GM21447 (cell line): ENCODE measurements at regions not wholly inside any gene's neighbourhood (a gene's known extent, or its start where the extent isn't known, plus 50 kb on each side); places are given as distances from the start of the nearest gene placed in this dataset.
A peak's percentile ranks its signal among the peaks of the same experiment; 100 is the strongest.
"Not testable (repeated sequence)": the region's sequence is repeated elsewhere in the genome, so short reads cannot be mapped to it uniquely, and the experiment has no call there.

ENCODE experiments used
- ATAC-seq: cut with Tn5 transposase; IDR thresholded peaks from one replicate; pipeline ENCODE4 v1.9.1; 2021; ENCODE audit not compliant: unreplicated experiment

GRCh38 chr12:80045594-80045993 lies 53.7 kb upstream of the OTOGL start:
- no peak for ATAC-seq

DNA sequence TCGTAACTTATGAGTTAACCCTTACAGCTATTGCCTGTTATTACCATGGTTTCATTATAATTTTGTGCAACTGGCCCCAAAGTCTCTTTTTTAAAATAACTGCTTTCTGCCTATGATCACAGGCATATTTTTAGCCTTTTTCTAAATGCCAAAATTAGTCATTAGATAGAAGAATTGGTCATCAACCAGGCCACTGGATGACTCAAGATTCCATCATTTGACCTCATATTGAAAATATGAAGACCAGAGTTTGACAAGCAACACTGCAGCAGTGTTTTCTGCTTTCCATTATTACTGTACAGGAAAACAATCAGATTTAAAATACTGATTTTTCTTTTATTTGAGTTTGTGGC lies 54.7 kb upstream of the OTOGL start:
- no peak for ATAC-seq

GRCh38 chr12:80041692-80042091 lies 57.6 kb upstream of the OTOGL start:
- no peak for ATAC-seq

GRCh38 chr12:80041071-80041470 lies 58.3 kb upstream of the OTOGL start:
- ATAC-seq, result no peak

DNA sequence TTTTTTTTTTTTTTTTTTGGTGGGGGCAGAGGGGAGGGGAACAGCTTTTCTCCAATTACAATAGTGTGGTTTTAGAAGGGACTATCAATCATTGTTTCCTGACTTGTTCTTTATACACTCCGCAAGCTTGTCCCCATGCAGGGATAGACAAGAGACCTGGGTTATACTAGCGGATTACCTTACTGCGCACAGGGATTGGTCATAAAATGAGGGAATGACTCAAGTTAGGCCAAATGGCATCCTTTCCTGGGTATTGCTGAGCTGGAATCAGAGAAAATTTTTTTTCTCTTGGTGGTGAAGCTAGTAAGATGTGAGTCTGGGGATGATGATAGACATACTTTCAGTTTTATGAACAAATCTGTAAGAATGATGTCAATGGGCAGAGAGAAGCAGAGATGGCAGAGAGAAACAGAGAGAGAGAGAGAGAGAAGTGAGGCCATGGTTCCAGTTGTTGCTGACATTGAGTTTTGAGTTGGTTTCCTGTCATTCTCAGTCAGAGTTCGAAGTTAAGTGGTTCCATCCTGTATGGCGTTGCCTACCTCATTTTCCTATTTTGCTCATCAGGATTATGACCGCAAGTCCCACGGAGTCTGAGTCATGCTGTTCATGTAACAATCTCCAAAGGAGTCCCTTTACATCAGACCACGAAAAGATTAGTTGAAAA lies 59.1 kb upstream of the OTOGL start:
- ATAC-seq, result no peak

- ATAC-seq, result no peak
Observed at GRCh38 chr12:80038062-80038560, 61.2 kb upstream of the OTOGL start.

GRCh38 chr12:80033448-80033847 lies 65.9 kb upstream of the OTOGL start:
- no peak for ATAC-seq

DNA sequence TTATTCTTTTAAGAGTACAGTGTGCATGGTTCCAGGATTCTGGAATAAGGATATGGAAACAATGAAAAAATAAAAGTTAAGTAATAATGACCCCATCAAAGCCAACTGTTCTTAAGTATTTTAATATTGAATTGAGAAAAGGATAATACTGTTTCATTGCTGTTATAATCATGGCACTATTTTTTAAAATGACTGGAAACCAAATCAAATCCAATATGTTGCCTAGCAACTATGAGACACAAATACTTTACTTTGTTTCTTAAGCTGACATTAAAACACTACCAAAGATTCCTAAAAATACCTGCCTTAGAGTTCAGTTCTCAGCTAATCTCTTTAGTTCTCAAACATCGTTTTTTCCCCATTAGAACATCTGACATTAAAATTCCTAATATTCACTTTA lies 66.4 kb upstream of the OTOGL start:
- ATAC-seq, result no peak

DNA sequence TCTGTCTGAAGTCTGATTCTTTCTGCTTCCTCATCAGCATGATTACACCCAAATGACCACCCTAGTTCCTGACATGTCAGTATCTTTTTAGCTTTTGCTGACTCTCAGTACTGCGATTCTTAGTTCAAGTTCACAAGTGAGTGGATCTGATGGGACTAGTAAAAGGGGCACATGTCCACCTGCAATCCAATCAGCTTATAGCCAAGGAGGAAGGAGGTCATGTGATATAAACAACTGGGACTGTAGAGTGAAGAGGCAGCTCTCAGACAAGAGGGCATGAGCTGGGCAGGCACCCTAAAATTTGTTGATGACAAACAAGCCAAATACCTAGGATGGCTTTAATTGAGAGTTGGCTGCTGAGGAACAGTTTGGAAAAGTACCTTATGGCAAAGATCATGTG lies 68.1 kb upstream of the OTOGL start:
- no peak for ATAC-seq

GRCh38 chr12:80025638-80026037 lies 73.7 kb upstream of the OTOGL start:
- no peak for ATAC-seq

DNA sequence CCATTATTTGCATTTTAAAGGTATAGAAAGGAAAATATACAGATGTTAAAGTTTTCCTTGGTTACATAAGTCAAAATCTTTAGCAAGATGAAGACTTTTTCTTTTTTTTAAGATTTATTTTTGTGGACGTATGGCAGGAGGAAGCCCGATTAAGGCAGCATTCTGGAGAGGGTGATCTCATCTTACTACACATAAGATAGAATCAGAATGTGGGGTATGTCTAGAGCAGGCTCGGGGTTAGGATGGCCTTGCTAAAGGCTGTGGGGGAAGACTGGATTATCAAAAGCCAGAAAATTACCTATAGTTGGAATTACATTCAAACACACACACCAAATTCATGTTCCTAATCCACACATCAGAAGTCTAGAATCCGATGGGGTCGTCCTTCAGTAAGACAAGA lies 79.6 kb upstream of the OTOGL start:
- no peak for ATAC-seq

- no peak for ATAC-seq
Observed at GRCh38 chr12:80018119-80018518, 81.2 kb upstream of the OTOGL start.

DNA sequence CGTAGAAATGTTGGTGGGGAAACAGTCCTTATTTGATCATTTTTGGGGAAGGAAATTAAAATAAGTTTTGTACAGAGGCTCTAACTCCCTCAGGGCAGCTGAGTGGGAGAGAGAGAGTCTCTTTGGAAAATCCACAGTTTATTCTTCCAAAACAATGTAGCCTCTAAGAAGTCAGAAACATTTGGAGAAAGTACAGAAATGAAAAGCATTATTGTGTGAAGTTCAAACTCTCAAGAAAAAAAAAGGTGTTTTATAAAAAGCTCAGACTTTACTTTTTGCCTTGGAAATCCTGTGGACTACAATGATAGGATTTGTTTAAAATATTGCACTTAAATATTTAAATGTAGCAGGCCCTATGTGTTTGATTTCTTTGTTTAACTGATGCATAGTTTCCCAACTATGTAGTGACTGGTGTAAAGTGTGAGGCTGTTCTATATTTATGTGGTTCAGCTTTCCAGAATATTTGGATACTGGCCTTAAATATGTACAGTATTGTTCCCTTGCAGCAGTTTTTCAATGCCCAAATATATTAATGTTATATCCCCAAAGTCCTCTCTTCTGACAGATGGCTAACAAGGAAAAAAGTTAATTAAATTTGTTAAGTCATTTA lies 82.0 kb upstream of the OTOGL start:
- no peak for ATAC-seq

DNA sequence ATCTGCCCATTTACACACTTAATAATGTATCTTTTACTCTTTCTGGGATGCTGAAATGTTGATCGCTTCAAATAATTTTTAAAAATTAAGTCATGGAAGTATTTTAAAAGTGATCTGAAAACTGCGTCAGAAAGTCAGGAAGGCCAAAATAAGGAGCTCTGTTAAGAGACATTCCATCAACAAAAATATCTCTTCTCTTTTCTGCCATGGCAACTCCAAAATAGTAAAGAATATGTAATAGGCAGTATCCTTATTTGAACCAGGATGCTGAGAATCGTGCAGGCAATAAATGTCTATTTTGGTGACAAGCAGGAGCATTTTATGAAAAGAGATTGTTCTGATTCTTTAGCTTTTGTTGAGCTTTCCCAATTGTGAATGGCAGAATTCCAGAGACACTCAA lies 81.8 kb upstream of the PPP1R12A start:
- ATAC-seq, result no peak

GRCh38 chr12:80015660-80016059 lies 80.8 kb upstream of the PPP1R12A start:
- no peak for ATAC-seq

DNA sequence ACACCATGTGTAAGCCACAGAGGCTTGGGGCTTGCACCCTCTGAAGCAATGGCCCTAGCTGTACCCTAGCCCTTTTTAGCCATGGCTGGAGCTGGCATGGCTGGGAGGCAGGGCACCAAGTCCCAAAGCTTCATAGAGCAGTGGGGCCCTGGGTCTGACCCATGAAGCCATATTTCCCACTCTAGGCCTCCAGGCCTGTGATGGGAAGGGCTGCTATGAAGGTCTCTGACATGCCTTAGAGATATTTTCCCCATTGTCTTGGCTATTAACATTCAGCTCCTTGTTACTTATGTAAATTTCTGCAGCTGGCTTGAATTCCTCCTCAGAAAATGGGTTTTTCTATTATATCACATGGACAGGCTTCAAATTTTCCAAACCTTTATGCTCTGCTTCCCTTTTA lies 68.8 kb upstream of the PPP1R12A start:
- ATAC-seq, result not testable (repeated sequence)

GRCh38 chr12:80001562-80001961 lies 66.7 kb upstream of the PPP1R12A start:
- no peak for ATAC-seq

- no peak for ATAC-seq
Observed at GRCh38 chr12:80000831-80001230, 65.9 kb upstream of the PPP1R12A start.

DNA sequence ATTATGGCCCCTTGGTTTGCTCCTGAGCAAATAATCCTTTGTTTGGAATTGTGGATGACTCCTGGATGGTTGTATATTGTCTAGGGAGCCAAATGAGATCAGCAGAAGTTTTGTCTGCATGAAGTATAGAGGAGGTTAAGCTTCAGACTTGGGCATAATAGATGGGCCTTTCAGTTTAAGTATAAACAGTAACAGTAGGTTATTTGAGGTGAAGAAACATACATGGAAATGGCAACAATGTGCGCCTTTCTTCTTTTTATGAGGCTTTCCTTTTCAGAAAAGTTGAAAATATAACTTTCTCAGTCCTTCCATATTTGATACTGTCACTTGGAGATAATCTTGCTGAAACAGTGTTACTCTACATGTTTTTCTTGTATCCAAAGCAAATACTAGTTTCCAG lies 63.7 kb upstream of the PPP1R12A start:
- ATAC-seq, result no peak

DNA sequence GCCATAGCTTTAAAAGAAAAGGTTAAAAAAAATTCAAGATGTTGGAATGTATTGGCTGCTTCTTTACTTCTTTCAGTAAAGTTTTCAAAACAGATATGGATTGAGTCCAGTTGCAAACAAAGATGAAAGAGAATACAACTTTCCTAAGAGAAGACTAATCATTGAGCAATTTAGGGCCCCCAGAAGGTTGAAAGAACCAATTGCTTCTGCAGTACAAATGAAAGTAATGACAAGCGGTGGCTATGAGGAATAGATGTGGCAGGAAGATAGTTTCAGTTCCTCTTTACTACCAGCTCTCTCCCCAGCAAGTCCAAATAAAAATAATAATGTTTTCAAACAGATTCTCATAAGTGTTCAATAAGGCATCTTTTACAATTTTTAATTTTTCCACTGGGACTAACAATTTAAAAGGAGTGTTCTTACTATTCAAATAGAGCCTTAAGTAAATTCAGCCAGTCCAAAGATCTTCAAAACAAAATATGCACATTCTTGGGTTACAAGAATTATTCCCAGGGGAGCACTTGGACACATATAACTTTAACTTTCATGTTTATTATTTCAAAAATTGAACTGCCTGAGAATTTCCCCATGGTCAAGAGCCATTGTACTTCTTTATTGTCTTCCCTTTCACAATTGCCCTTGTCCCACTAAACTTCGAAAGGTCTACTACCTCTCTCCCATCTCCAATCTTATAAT lies 62.3 kb upstream of the PPP1R12A start:
- ATAC-seq, result peak; percentile 100

GRCh38 chr12:79995385-79996084 lies 60.6 kb upstream of the PPP1R12A start:
- ATAC-seq, result not testable (repeated sequence)
